ENCODE measurements at regions not wholly inside any gene's neighbourhood (a gene's known extent, or its start where the extent isn't known, plus 50 kb on each side); places are given as distances from the start of the nearest gene placed in this dataset.

DNA sequence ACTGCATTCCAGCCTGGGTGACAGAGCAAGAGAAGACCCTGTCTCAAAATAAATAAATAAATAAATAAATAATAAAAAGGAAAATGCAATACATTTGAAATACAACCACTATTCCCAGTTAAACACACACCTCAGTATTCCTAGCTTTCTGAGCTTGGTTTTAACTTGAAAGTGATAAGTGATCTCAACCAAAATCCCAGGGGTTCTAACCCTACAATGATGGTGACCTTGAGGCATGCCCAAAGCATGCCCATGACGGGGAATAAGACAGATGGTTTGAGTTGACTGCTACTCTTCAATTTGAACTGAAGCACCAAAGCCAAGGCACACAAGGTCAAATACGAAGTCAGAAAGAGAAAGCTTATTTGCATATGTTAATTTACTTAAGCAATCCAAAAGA is 96.9 kb downstream of the ZFP64 start:
- TF ChIP-seq POLR2AphosphoS5 (IDR thresholded peaks at IDR 0.05; ENCODE audit: low read depth, low read length): no peak
- TF ChIP-seq, protein P1, sequence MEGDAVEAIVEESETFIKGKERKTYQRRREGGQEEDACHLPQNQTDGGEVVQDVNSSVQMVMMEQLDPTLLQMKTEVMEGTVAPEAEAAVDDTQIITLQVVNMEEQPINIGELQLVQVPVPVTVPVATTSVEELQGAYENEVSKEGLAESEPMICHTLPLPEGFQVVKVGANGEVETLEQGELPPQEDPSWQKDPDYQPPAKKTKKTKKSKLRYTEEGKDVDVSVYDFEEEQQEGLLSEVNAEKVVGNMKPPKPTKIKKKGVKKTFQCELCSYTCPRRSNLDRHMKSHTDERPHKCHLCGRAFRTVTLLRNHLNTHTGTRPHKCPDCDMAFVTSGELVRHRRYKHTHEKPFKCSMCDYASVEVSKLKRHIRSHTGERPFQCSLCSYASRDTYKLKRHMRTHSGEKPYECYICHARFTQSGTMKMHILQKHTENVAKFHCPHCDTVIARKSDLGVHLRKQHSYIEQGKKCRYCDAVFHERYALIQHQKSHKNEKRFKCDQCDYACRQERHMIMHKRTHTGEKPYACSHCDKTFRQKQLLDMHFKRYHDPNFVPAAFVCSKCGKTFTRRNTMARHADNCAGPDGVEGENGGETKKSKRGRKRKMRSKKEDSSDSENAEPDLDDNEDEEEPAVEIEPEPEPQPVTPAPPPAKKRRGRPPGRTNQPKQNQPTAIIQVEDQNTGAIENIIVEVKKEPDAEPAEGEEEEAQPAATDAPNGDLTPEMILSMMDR (IDR thresholded peaks at IDR 0.05): no peak
- no peak for TF ChIP-seq TCF7L2 (IDR thresholded peaks at IDR 0.05; ENCODE audit: low read depth, low read length)
- TF ChIP-seq REST (IDR thresholded peaks at IDR 0.05; ENCODE audit: insufficient read depth in 1 of 2, low read depth in 2 of 2, low read length in 1 of 2): no peak
- no peak for TF ChIP-seq SIN3A (IDR thresholded peaks at IDR 0.05; ENCODE audit: borderline replicate concordance, insufficient read depth, low read depth, low read length)
